ENCODE measurements at regions not wholly inside any gene's neighbourhood (a gene's known extent, or its start where the extent isn't known, plus 50 kb on each side); places are given as distances from the start of the nearest gene placed in this dataset.

GRCh38 chr12:111074965-111075364, 154.6 kb upstream of the MYL2 start:
- TF ChIP-seq CTCF (IDR thresholded peaks at IDR 0.05; ENCODE audit: insufficient read depth, low read length) (no peak), REST (IDR thresholded peaks at IDR 0.05; ENCODE audit: insufficient replicate concordance, low read depth) (no peak), GABPA (IDR thresholded peaks at IDR 0.05; ENCODE audit: low read depth) (no peak), POLR2AphosphoS5 (IDR thresholded peaks at IDR 0.05; ENCODE audit: low read depth) (no peak)

Measured in HL-60 (cell line).